ENCODE measurements at regions not wholly inside any gene's neighbourhood (a gene's known extent, or its start where the extent isn't known, plus 50 kb on each side); places are given as distances from the start of the nearest gene placed in this dataset.

GRCh38 chr2:147100406-147101035 lies 744.3 kb upstream of the ACVR2A start:
- TF ChIP-seq POLR2AphosphoS5 (IDR thresholded peaks at IDR 0.05; ENCODE audit: low read depth, low read length) (no peak), CTCF (IDR thresholded peaks at IDR 0.05) (no peak), REST (IDR thresholded peaks at IDR 0.05; ENCODE audit: insufficient read depth in 1 of 2, low read depth in 2 of 2, low read length in 1 of 2) (no peak), SIN3A (IDR thresholded peaks at IDR 0.05; ENCODE audit: borderline replicate concordance, insufficient read depth, low read depth, low read length) (no peak)
